ENCODE measurements at regions not wholly inside any gene's neighbourhood (a gene's known extent, or its start where the extent isn't known, plus 50 kb on each side); places are given as distances from the start of the nearest gene placed in this dataset.

DNA sequence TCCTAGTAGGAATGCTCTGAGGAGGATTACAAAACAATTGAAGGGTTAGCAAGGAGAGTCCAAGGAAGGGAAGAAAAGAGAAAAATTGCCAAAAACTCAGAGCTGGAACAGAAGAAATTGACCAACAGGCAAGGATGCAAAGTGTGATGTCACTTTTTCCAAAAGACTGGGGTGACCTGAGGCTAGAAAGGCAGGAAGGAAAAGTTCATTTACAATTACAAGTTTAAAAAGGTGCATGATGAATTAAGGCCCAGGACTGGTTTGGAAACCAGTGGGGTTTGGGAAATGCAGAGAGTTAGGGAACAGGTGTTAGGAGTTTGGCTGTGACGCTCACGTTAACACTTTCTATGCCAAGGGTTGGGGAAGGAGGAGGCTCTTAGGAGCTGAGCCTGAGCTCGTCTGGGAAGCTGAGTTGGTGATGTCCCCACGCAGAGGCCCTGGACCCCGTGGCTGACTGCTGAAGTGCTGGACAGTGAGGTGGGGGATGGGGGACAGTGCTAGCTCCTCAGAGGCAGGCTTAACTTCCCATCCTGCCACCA is 92.6 kb upstream of the PODXL start:
- TF ChIP-seq, protein P1, sequence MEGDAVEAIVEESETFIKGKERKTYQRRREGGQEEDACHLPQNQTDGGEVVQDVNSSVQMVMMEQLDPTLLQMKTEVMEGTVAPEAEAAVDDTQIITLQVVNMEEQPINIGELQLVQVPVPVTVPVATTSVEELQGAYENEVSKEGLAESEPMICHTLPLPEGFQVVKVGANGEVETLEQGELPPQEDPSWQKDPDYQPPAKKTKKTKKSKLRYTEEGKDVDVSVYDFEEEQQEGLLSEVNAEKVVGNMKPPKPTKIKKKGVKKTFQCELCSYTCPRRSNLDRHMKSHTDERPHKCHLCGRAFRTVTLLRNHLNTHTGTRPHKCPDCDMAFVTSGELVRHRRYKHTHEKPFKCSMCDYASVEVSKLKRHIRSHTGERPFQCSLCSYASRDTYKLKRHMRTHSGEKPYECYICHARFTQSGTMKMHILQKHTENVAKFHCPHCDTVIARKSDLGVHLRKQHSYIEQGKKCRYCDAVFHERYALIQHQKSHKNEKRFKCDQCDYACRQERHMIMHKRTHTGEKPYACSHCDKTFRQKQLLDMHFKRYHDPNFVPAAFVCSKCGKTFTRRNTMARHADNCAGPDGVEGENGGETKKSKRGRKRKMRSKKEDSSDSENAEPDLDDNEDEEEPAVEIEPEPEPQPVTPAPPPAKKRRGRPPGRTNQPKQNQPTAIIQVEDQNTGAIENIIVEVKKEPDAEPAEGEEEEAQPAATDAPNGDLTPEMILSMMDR (IDR thresholded peaks at IDR 0.05; ENCODE audit: extremely low read depth in 1 of 2, insufficient read depth in 1 of 2, low read depth in 1 of 2, low read length in 2 of 2) = no peak
- TF ChIP-seq POLR2A (IDR thresholded peaks at IDR 0.05; ENCODE audit: low read depth, low read length) = no peak
- TF ChIP-seq, protein P2, sequence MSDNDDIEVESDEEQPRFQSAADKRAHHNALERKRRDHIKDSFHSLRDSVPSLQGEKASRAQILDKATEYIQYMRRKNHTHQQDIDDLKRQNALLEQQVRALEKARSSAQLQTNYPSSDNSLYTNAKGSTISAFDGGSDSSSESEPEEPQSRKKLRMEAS (IDR thresholded peaks at IDR 0.05; ENCODE audit: insufficient read depth, insufficient read length) = no peak
- no peak for TF ChIP-seq EZH2 (IDR thresholded peaks at IDR 0.05; ENCODE audit: borderline replicate concordance, low read depth, low read length, severe bottlenecking)
- no peak for TF ChIP-seq POLR2AphosphoS5 (IDR thresholded peaks at IDR 0.05; ENCODE audit: insufficient read depth, low read depth, low read length)
